ENCODE measurements at regions not wholly inside any gene's neighbourhood (a gene's known extent, or its start where the extent isn't known, plus 50 kb on each side); places are given as distances from the start of the nearest gene placed in this dataset.

- DNase-seq: no peak
- Histone ChIP-seq H3K4me1 (no peaks in the 10 kb centered on the region), H3K4me3 (no peak overlapping the region), H3K9me3 (no peaks in the 10 kb centered on the region), H3K27ac (no peak overlapping the region), H3K36me3 (no peaks in the 10 kb centered on the region), H3K27me3 (no peaks in the 10 kb centered on the region)
- no peak for TF ChIP-seq CTCF (IDR thresholded peaks at IDR 0.05)
- intact Hi-C loops (cut with DNase I; ENCODE audit: low total_unique reads): no loop called here
These were observed 224.2 kb upstream of the LYZL1 start for GRCh38 chr10:29064680-29065079.

- DNase-seq: no peak
- H3K4me1 ChIP-seq: no peaks in the 10 kb centered on the region
- TF ChIP-seq CTCF (IDR thresholded peaks at IDR 0.05): no peak
- intact Hi-C loops (cut with DNase I; ENCODE audit: low total_unique reads): no loop called here
- H3K27ac ChIP-seq: no peak overlapping the region
- no peak overlapping the region for H3K4me3 ChIP-seq
- H3K36me3 ChIP-seq: no peaks in the 10 kb centered on the region
- no peaks in the 10 kb centered on the region for H3K9me3 ChIP-seq
- H3K27me3 ChIP-seq: no peaks in the 10 kb centered on the region
These were observed 221.7 kb upstream of the LYZL1 start for GRCh38 chr10:29067161-29067560.

GRCh38 chr10:29067628-29068027, 221.2 kb upstream of the LYZL1 start:
- H3K27ac ChIP-seq: no peak overlapping the region
- H3K36me3 ChIP-seq: no peaks in the 10 kb centered on the region
- no peak overlapping the region for H3K4me3 ChIP-seq
- no peak for TF ChIP-seq CTCF (IDR thresholded peaks at IDR 0.05)
- H3K9me3 ChIP-seq: no peaks in the 10 kb centered on the region
- DNase-seq: no peak
- intact Hi-C loops (cut with DNase I; ENCODE audit: low total_unique reads): no loop called here
- no peaks in the 10 kb centered on the region for H3K4me1 ChIP-seq
- H3K27me3 ChIP-seq: no peaks in the 10 kb centered on the region

GRCh38 chr10:29068302-29068701, 220.6 kb upstream of the LYZL1 start:
- Histone ChIP-seq H3K4me1 (no peaks in the 10 kb centered on the region), H3K9me3 (no peaks in the 10 kb centered on the region), H3K36me3 (no peaks in the 10 kb centered on the region), H3K4me3 (no peak overlapping the region), H3K27me3 (no peaks in the 10 kb centered on the region), H3K27ac (no peak overlapping the region)
- intact Hi-C loops (cut with DNase I; ENCODE audit: low total_unique reads): no loop called here
- DNase-seq: no peak
- TF ChIP-seq CTCF (IDR thresholded peaks at IDR 0.05): no peak

GRCh38 chr10:29068966-29069365, 219.9 kb upstream of the LYZL1 start:
- no peak overlapping the region for H3K27ac ChIP-seq
- no peak for DNase-seq

More at GRCh38 chr10:29068966-29069365, 219.9 kb upstream of the LYZL1 start:
- intact Hi-C loops (cut with DNase I; ENCODE audit: low total_unique reads): no loop called here
- Histone ChIP-seq H3K27me3 (no peaks in the 10 kb centered on the region), H3K36me3 (no peaks in the 10 kb centered on the region), H3K4me3 (no peak overlapping the region), H3K4me1 (no peaks in the 10 kb centered on the region), H3K9me3 (no peaks in the 10 kb centered on the region)
- no peak for TF ChIP-seq CTCF (IDR thresholded peaks at IDR 0.05)
